ENCODE measurements at regions not wholly inside any gene's neighbourhood (a gene's known extent, or its start where the extent isn't known, plus 50 kb on each side); places are given as distances from the start of the nearest gene placed in this dataset.
"Not testable (repeated sequence)": the region's sequence is repeated elsewhere in the genome, so short reads cannot be mapped to it uniquely, and the experiment has no call there.

GRCh38 chr5:101785090-101785489 lies 511.0 kb downstream of the SLCO4C1 start:
- no peak for TF ChIP-seq CTCF (IDR thresholded peaks at IDR 0.05; ENCODE audit: insufficient read depth, low read length, poor library complexity, severe bottlenecking)
- no peaks in the 10 kb centered on the region for H3K27me3 ChIP-seq (replicated peaks; ENCODE audit: control insufficient read depth, insufficient read depth, low read length)

GRCh38 chr5:101783241-101784013 lies 512.7 kb downstream of the SLCO4C1 start:
- H3K27me3 ChIP-seq (replicated peaks; ENCODE audit: control insufficient read depth, insufficient read depth, low read length): no peaks in the 10 kb centered on the region
- H3K4me3 ChIP-seq (replicated peaks; ENCODE audit: low read depth, low read length): no peak overlapping the region
- no peak for TF ChIP-seq CTCF (IDR thresholded peaks at IDR 0.05; ENCODE audit: insufficient read depth, low read length, poor library complexity, severe bottlenecking)
- no peaks in the 10 kb centered on the region for H3K36me3 ChIP-seq (ENCODE audit: control insufficient read depth, insufficient read depth, low read length)
- DNase-seq (ENCODE audit: extremely low read depth, insufficient read length): no peak

More at GRCh38 chr5:101785090-101785489, 511.0 kb downstream of the SLCO4C1 start:
- H3K36me3 ChIP-seq (ENCODE audit: control insufficient read depth, insufficient read depth, low read length): no peaks in the 10 kb centered on the region
- H3K4me3 ChIP-seq (replicated peaks; ENCODE audit: low read depth, low read length): no peak overlapping the region
- no peak for DNase-seq (ENCODE audit: extremely low read depth, insufficient read length)

- Histone ChIP-seq H3K27me3 (replicated peaks; ENCODE audit: control insufficient read depth, insufficient read depth, low read length) (no peaks in the 10 kb centered on the region), H3K4me3 (replicated peaks; ENCODE audit: low read depth, low read length) (no peak overlapping the region), H3K36me3 (ENCODE audit: control insufficient read depth, insufficient read depth, low read length) (no peaks in the 10 kb centered on the region)
- TF ChIP-seq CTCF (IDR thresholded peaks at IDR 0.05; ENCODE audit: insufficient read depth, low read length, poor library complexity, severe bottlenecking): no peak
- no peak for DNase-seq (ENCODE audit: extremely low read depth, insufficient read length)
These were observed 513.6 kb downstream of the SLCO4C1 start for GRCh38 chr5:101782352-101783103.

- Histone ChIP-seq H3K27me3 (replicated peaks; ENCODE audit: control insufficient read depth, insufficient read depth, low read length) (no peaks in the 10 kb centered on the region), H3K4me3 (replicated peaks; ENCODE audit: low read depth, low read length) (no peak overlapping the region), H3K36me3 (ENCODE audit: control insufficient read depth, insufficient read depth, low read length) (no peaks in the 10 kb centered on the region)
- DNase-seq (ENCODE audit: extremely low read depth, insufficient read length): no peak
- no peak for TF ChIP-seq CTCF (IDR thresholded peaks at IDR 0.05; ENCODE audit: insufficient read depth, low read length, poor library complexity, severe bottlenecking)
These were observed 545.0 kb downstream of the SLCO4C1 start for GRCh38 chr5:101751105-101751504.

- not testable (repeated sequence) for H3K36me3 ChIP-seq (ENCODE audit: control insufficient read depth, insufficient read depth, low read length); H3K4me3 ChIP-seq (replicated peaks; ENCODE audit: low read depth, low read length); H3K27me3 ChIP-seq (replicated peaks; ENCODE audit: control insufficient read depth, insufficient read depth, low read length); DNase-seq (ENCODE audit: extremely low read depth, insufficient read length)
These were observed 553.1 kb downstream of the SLCO4C1 start for GRCh38 chr5:101743000-101743399.

GRCh38 chr5:101728933-101729332 lies 567.2 kb downstream of the SLCO4C1 start:
- H3K27me3 ChIP-seq (replicated peaks; ENCODE audit: control insufficient read depth, insufficient read depth, low read length): no peaks in the 10 kb centered on the region
- H3K36me3 ChIP-seq (ENCODE audit: control insufficient read depth, insufficient read depth, low read length): no peaks in the 10 kb centered on the region
- TF ChIP-seq CTCF (IDR thresholded peaks at IDR 0.05; ENCODE audit: insufficient read depth, low read length, poor library complexity, severe bottlenecking): peak; percentile 13
- DNase-seq (ENCODE audit: extremely low read depth, insufficient read length): no peak
- no peak overlapping the region for H3K4me3 ChIP-seq (replicated peaks; ENCODE audit: low read depth, low read length)

All from GM06990 (cell line).